ENCODE measurements at regions not wholly inside any gene's neighbourhood (a gene's known extent, or its start where the extent isn't known, plus 50 kb on each side); places are given as distances from the start of the nearest gene placed in this dataset.
A peak's percentile ranks its signal among the peaks of the same experiment; 100 is the strongest.

DNA sequence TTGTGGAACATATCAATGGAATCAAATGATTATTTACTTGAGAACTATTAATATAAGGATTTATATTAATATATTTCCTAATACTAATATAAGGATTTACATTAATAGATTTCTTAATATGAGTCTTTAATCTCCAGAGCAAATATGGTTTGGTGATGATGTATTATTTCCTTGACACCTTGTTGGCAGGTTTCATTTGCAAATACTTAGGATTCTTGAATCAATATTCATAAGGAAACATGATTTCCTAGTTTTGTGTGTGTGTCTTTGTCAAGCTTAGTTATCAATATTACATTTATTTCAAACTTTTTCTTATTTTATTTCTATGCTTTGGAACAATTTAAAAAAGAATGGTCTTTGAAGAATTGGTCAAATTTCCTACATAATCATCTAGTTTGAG, 138.5 kb downstream of the RAB38 start:
- no peak for DNase-seq
- TF ChIP-seq, protein P1, sequence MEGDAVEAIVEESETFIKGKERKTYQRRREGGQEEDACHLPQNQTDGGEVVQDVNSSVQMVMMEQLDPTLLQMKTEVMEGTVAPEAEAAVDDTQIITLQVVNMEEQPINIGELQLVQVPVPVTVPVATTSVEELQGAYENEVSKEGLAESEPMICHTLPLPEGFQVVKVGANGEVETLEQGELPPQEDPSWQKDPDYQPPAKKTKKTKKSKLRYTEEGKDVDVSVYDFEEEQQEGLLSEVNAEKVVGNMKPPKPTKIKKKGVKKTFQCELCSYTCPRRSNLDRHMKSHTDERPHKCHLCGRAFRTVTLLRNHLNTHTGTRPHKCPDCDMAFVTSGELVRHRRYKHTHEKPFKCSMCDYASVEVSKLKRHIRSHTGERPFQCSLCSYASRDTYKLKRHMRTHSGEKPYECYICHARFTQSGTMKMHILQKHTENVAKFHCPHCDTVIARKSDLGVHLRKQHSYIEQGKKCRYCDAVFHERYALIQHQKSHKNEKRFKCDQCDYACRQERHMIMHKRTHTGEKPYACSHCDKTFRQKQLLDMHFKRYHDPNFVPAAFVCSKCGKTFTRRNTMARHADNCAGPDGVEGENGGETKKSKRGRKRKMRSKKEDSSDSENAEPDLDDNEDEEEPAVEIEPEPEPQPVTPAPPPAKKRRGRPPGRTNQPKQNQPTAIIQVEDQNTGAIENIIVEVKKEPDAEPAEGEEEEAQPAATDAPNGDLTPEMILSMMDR (IDR thresholded peaks at IDR 0.05; ENCODE audit: low read depth, low read length, missing control alignments), result no peak
- H3K27ac ChIP-seq, result no peak overlapping the region
- in situ Hi-C loops (cut with HindIII; ENCODE audit: low pct_ligation_motif_present, low sequenced_read_pairs), result no loop called here
- no peak overlapping the region for H3K4me3 ChIP-seq (ENCODE audit: low read depth, low read length)
- no peaks in the 10 kb centered on the region for H3K36me3 ChIP-seq (replicated peaks)
- H3K27me3 ChIP-seq (replicated peaks), result no peaks in the 10 kb centered on the region

DNA sequence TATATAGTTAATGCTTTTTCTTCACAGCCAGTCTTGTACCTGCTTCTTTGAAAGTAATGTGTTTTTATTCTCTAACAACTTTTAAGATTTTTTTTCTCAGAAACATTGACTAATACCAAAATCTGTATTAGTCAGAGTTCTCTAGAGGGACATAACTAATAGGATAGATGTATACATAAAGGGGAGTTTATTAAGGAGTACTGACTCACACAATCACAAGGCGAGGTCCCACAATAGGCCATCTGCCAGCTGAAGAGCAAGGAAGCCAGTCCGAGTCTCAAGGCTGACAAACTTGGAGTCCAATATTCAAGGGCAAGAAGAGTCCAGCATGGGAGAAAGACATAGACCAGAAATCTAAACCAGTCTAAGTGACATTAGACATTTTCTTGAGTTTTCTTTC, 140.0 kb downstream of the RAB38 start:
- no peak for DNase-seq
- Histone ChIP-seq H3K4me3 (ENCODE audit: low read depth, low read length) (no peak overlapping the region), H3K27me3 (replicated peaks) (no peaks in the 10 kb centered on the region), H3K36me3 (replicated peaks) (no peaks in the 10 kb centered on the region), H3K27ac (no peak overlapping the region)
- TF ChIP-seq, protein P1 (IDR thresholded peaks at IDR 0.05; ENCODE audit: low read depth, low read length, missing control alignments), result no peak
- in situ Hi-C loops (cut with HindIII; ENCODE audit: low pct_ligation_motif_present, low sequenced_read_pairs), result no loop called here

DNA sequence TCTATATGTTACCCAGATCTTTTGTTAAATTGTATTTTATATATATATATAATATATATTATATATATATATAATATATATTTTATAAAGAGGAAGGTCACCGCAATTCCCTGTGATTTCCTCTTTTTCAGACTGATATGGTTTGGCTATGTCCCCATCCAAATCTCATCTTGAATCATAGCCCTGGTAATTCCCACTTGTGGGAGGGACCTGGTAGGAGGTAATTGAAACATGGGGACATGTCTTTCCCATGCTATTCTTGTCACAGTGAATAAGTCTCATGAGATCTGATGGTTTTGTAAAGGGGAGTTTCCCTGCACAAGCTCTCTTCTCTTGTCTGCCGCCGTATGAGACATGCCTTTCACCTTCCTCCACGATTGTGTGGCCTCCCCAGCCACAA, 157.6 kb downstream of the RAB38 start:
- in situ Hi-C loops (cut with HindIII; ENCODE audit: low pct_ligation_motif_present, low sequenced_read_pairs), result loop anchor here (25.0 kb wide), 1 partner anchor 520 kb away; no protein-coding TSS in a partner anchor

DNA sequence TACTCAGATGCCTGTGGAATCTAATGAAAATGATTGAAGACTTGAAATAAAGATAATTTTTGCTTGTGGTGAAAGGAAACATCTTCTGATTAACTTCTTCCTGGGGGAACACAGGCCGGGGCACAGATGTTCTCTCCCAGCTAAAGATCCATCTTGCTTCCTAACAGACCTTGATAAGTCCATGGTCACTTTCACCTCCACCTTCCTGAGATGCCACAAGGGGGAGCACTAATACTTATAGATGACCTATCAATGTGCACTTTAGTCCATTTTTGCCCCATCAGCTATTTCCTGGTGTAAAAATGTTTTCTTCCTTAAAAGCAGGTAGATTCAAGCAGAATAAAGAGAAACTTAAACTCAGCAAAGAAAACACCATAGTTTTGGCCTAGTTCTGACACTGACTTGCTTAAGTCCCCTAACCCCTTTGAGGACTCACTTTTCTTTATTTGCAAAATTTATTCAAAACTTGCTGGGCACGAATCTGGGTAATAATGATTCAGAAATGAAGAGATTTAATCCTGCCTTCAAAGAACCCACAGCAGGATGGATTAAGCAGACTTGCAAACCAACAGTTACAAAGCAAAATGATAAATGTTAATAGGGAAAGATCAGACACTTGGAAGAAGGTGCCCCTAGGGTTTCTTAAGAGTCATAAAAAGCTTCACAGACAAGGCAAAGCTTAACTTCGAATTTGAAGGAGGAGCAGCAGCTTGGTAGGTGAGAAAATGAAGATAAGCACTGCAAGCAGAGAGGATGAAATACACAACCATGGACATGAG, 158.7 kb downstream of the RAB38 start:
- TF ChIP-seq, protein P1 (IDR thresholded peaks at IDR 0.05; ENCODE audit: low read depth, low read length, missing control alignments), result peak; percentile 80
- in situ Hi-C loops (cut with HindIII; ENCODE audit: low pct_ligation_motif_present, low sequenced_read_pairs), result loop anchor here (25.0 kb wide), 1 partner anchor 521 kb away; no protein-coding TSS in a partner anchor
- H3K36me3 ChIP-seq (replicated peaks), result no peaks in the 10 kb centered on the region
- H3K27me3 ChIP-seq (replicated peaks), result no peaks in the 10 kb centered on the region
- no peak overlapping the region for H3K4me3 ChIP-seq (ENCODE audit: low read depth, low read length)
- peak; percentile 91 for DNase-seq
- H3K27ac ChIP-seq, result no peak overlapping the region

More for the DNA sequence above, 157.6 kb downstream of the RAB38 start:
- Histone ChIP-seq H3K36me3 (replicated peaks) (no peaks in the 10 kb centered on the region), H3K27ac (no peak overlapping the region), H3K27me3 (replicated peaks) (no peaks in the 10 kb centered on the region), H3K4me3 (ENCODE audit: low read depth, low read length) (no peak overlapping the region)
- TF ChIP-seq, protein P1 (IDR thresholded peaks at IDR 0.05; ENCODE audit: low read depth, low read length, missing control alignments), result no peak
- no peak for DNase-seq

DNA sequence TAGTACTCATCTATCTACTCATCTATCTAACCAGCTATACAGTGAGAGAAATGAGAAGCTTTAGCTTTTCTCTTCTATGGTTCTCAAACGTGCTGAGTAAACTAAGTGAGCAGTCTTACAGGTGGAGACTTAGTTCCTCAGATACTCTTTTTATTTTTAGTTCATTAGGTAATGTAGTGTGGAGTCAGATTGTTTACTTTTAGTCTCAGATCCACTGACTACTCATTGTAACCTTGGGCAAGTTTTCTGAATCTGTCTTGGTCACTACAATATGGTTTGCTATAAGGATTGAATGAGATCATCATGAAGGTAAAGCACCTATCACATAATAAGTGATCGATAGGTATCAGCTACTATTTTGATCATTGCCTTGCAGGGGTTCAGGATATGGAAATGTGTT, 160.1 kb downstream of the RAB38 start:
- Histone ChIP-seq H3K27me3 (replicated peaks) (no peaks in the 10 kb centered on the region), H3K36me3 (replicated peaks) (no peaks in the 10 kb centered on the region), H3K4me3 (ENCODE audit: low read depth, low read length) (no peak overlapping the region), H3K27ac (no peak overlapping the region)
- no peak for DNase-seq
- TF ChIP-seq, protein P1 (IDR thresholded peaks at IDR 0.05; ENCODE audit: low read depth, low read length, missing control alignments), result no peak
- in situ Hi-C loops (cut with HindIII; ENCODE audit: low pct_ligation_motif_present, low sequenced_read_pairs), result loop anchor here (25.0 kb wide), 1 partner anchor 522 kb away; no protein-coding TSS in a partner anchor
